ENCODE measurements at regions not wholly inside any gene's neighbourhood (a gene's known extent, or its start where the extent isn't known, plus 50 kb on each side); places are given as distances from the start of the nearest gene placed in this dataset.

- no peak overlapping the region for H2BK5ac ChIP-seq (ENCODE audit: low read depth, low read length, poor library complexity, severe bottlenecking)
- H2BK15ac ChIP-seq (ENCODE audit: low read depth, low read length): no peak overlapping the region
- H4K20me1 ChIP-seq (ENCODE audit: insufficient read depth, low read length): no peaks in the 10 kb centered on the region
- no CpG with 5 or more reads among the region's 4 CpGs for WGBS, 2 experiments (ENCODE audit: extremely low coverage in 2 of 2, insufficient read length in 1 of 2)
- dilution Hi-C loops (cut with HindIII; ENCODE audit: low sequenced_read_pairs, unreplicated experiment): no loop called here
- CTCF ChIA-PET: interaction anchor here (1.3 kb wide), 1 partner anchor 15 kb away, joined by 6 read pairs; no protein-coding TSS in a partner anchor
- no peak overlapping the region for H3K18ac ChIP-seq (ENCODE audit: low read depth, low read length)
- ATAC-seq (ENCODE audit: low read depth): no peak
- H3K4me1 ChIP-seq (ENCODE audit: control insufficient read depth, insufficient read depth, low read length): no peaks in the 10 kb centered on the region; the same call in 1 of the 2 replicates
- no peaks in the 10 kb centered on the region for H3K36me3 ChIP-seq (ENCODE audit: control insufficient read depth, insufficient read depth, low read length)
- intact Hi-C loops (cut with micrococcal nuclease): no loop called here
- no peak overlapping the region for H2BK20ac ChIP-seq (ENCODE audit: low read depth, low read length)
- H3K14ac ChIP-seq (replicated peaks; ENCODE audit: low read depth, low read length): no peak overlapping the region
- H4K5ac ChIP-seq (ENCODE audit: low read depth, low read length): no peak overlapping the region
- no peak overlapping the region for H2AFZ ChIP-seq (replicated peaks; ENCODE audit: low read length, poor library complexity)
- H3K9me3 ChIP-seq (ENCODE audit: control insufficient read depth, insufficient read depth, low read length): no peaks in the 10 kb centered on the region
- in situ Hi-C loops (cut with MboI; ENCODE audit: low sequenced_read_pairs): no loop called here
- no peak for TF ChIP-seq CHD1 (IDR thresholded peaks at IDR 0.05; ENCODE audit: low read depth, low read length)
- TF ChIP-seq RAD21 (IDR thresholded peaks at IDR 0.05; ENCODE audit: low read length): no peak
- no peak for TF ChIP-seq FOS (IDR thresholded peaks at IDR 0.05; ENCODE audit: low read depth, low read length)
- no peak for TF ChIP-seq POLR2A (IDR thresholded peaks at IDR 0.05; ENCODE audit: low read depth, low read length)
- no peak overlapping the region for H3K4ac ChIP-seq (ENCODE audit: low read depth, low read length)
- no peak overlapping the region for H3K23ac ChIP-seq (ENCODE audit: low read depth, low read length)
- no peak for DNase-seq
- no peak overlapping the region for H4K91ac ChIP-seq (ENCODE audit: insufficient read depth, low read depth, low read length)
- POLR2A ChIA-PET (ENCODE audit: unreplicated experiment): no interaction called here
- H3K27me3 ChIP-seq (ENCODE audit: control insufficient read depth, insufficient read depth, low read length): peaks cover 6% of the 10 kb centered on the region; the same call in 1 of the 2 replicates
- H2AK5ac ChIP-seq (ENCODE audit: low read depth, low read length): no peak overlapping the region
- no peak overlapping the region for H3K9ac ChIP-seq (ENCODE audit: low read depth, low read length)
- H3K79me1 ChIP-seq (ENCODE audit: low read depth in 1 of 2, low read length in 2 of 2): no peaks in the 10 kb centered on the region
- H2BK120ac ChIP-seq (ENCODE audit: low read depth, low read length): no peak overlapping the region
- H3K27ac ChIP-seq (ENCODE audit: insufficient read depth, low read length): no peak overlapping the region
- no peak overlapping the region for H3K4me2 ChIP-seq (ENCODE audit: low read depth, low read length)
- no peak overlapping the region for H3K4me3 ChIP-seq (ENCODE audit: insufficient read depth, low read depth, low read length)
- H3K9me1 ChIP-seq (ENCODE audit: insufficient read depth, low read length): no peaks in the 10 kb centered on the region
- no TSS peak for BruUV-seq (replicated peaks)
- no peak overlapping the region for H3K56ac ChIP-seq (ENCODE audit: extremely low read depth, insufficient read depth, low read length)
- no peak overlapping the region for H2AK9ac ChIP-seq (replicated peaks; ENCODE audit: low read depth, low read length, poor library complexity)
- H4K8ac ChIP-seq (ENCODE audit: low read depth in 2 of 2, low read length in 2 of 2): no peak overlapping the region
Measured at GRCh38 chr11:113572136-113572735, 97.0 kb upstream of the DRD2 start.

Measured in IMR-90 (cell line).